ENCODE measurements at regions not wholly inside any gene's neighbourhood (a gene's known extent, or its start where the extent isn't known, plus 50 kb on each side); places are given as distances from the start of the nearest gene placed in this dataset.

GRCh38 chr10:133006202-133006601 lies 63.8 kb upstream of the CFAP46 start:
- DNase-seq (ENCODE audit: low spot score) = no peak

- DNase-seq (ENCODE audit: low spot score) = no peak
These were observed 62.1 kb upstream of the CFAP46 start for GRCh38 chr10:133004478-133004877.

DNA sequence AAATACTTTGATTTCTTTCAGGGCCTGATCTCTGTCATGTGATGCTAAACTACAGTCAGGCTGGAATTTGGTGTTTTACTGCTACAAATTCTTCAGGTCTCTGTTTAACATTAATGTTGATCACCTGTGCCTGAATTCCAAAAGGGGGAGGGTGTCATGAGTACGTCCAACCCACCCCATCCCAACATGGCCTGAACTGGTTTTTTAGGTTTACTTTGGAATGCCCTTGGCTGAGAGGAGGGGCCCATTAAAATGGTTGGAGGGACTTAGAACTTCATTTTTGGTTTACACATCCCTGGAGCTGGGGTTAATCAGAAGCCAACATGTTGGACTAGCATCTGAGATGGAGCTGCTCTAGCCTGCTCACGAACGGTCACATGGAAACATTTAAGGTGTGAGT lies 60.8 kb upstream of the CFAP46 start:
- DNase-seq (ENCODE audit: low spot score) = no peak

DNA sequence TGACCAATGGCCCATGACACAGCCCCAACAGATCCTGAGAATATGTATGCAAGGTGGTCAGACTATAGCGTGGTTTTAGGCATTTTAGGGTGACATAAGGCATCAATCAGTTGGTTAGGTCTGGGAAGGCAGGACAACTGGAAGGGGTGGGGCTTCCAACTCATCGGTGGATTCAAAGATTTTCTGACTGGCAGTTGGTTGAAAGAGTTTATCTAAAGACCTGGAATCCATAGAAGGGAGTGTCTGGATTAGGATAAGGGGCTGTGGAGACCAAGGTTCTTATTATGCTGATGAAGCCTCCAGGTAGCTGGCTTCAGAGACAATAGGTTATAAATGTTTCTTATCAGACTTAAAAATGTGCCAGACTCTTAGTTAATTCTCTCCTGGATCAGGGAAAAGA lies 60.3 kb upstream of the CFAP46 start:
- no peak for DNase-seq (ENCODE audit: low spot score)

- no peak for DNase-seq (ENCODE audit: low spot score)
These were observed 58.7 kb upstream of the CFAP46 start for GRCh38 chr10:133001114-133001513.

DNA sequence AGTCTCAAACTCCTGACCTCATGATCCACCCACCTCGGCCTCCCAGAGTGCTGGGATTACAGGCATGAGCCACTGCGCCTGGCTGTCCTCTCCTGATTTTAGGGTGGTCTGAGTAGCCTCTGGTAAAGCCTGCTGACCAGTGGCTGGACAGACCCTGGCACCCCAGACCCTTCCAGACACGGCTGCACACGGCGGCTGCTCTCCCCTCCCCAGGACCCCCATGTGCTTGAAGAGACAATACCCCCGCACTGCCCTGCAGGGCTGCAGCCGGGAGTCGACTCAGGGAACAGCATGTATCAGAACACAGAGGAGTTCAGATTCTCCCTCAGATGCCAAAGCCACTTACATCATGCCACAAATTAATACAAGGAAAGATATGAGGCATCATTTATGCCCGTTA lies 58.3 kb upstream of the CFAP46 start:
- DNase-seq (ENCODE audit: low spot score) = no peak

GRCh38 chr10:132997517-132998265 lies 55.3 kb upstream of the CFAP46 start:
- no peak for DNase-seq (ENCODE audit: low spot score)

- DNase-seq (ENCODE audit: low spot score) = no peak
These were observed 54.4 kb upstream of the CFAP46 start for GRCh38 chr10:132996603-132997343.

DNA sequence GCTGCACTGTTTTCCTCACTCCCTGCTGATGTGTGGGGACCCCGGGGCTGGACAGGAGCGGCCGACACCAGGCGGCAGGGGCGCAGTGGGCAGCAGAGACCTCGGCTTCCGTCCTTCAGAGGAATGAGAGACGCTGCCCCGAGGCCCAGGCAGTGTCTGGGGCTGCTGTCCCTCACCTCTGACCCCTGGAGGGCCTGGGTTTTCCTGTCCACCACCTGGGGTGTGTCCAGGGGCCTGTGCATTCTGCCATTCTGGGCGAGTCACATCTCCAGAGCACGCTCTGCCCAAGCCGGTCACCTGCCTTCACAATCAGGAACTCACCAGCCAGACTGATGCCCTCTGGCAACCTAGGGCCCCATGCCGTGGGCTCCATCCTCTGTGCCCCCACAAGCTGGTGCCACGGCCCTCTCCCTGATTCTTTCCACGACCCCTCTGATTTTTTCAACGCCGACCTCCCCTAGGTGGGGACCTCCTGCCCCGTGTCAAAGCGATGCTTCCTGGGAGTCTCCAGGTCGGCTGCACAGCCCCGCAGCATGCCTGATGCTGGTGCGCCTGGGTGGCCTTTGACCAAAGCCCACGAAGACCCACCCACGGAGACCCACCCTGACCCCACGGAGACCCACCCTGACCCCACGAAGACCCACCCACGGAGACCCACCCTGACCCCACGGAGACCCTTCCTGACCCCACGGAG lies 53.7 kb upstream of the CFAP46 start:
- no peak for DNase-seq (ENCODE audit: low spot score)

- DNase-seq (ENCODE audit: low spot score) = no peak
These were observed 52.4 kb upstream of the CFAP46 start for GRCh38 chr10:132994811-132995210.

DNA sequence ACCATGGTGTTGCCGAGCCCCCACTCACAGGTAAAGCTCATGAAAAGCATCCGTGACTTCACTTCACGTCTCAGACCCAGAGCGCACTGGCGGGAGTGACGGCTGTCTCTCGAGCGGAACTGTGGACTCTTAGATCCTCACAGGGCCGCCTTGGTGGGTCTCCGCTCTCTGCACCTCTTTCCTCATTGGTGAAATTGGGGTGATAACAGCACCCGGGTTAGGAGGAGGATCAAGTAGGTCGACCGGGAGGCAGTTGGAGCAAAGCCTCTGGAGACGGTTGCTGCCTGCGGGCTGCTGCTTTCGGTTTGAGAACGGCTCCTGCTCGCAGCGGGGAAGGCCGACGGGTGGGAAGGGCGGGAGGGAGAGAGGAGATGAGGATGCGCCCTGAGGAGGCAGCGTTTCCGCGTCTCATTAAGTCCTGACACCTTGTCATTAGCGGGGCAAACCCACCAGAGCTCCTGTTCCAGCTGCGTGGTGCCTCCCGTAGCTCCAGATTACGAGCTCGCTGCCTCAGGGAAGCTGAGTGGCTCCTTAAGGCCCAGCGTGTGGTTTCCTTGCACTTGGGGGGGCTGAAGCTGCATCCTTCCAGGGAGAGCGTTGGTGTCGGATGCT lies 51.9 kb upstream of the CFAP46 start:
- DNase-seq (ENCODE audit: low spot score) = no peak

GRCh38 chr10:132993271-132994184 lies 51.2 kb upstream of the CFAP46 start:
- no peak for DNase-seq (ENCODE audit: low spot score)

- DNase-seq (ENCODE audit: low spot score) = no peak
These were observed 50.3 kb upstream of the CFAP46 start for GRCh38 chr10:132992433-132993215.

All from kidney tubule cell (primary cell).